Fibroblast of skin of back (primary cell): ENCODE measurements at regions not wholly inside any gene's neighbourhood (a gene's known extent, or its start where the extent isn't known, plus 50 kb on each side); places are given as distances from the start of the nearest gene placed in this dataset.
"Not testable (repeated sequence)": the region's sequence is repeated elsewhere in the genome, so short reads cannot be mapped to it uniquely, and the experiment has no call there.

Source experiments
- DNase-seq: peaks from one replicate; pipeline ENCODE4 v3.0.0-alpha.2; 2013

DNA sequence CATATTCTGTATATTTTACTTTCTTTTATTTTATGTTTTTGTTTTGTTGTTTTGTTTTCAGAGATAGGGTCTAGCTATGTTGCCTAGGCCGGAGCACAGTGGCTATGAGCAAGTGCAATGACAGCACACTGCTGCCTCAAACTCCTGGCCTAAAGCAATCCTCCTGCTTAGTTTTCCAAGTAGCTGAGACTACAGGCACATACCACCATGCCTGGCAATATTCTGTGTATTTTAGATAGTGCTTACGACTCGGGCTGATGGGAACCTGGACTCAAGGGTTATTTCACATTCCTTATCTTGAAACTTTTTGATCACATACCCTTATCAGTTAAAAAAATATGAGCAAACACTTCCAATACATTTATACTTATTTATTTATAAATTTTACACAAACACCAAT lies 119.0 kb upstream of the STARD4 start:
- no peak for DNase-seq

- DNase-seq = no peak
These were observed 116.6 kb upstream of the STARD4 start for GRCh38 chr5:111628901-111629300.

DNA sequence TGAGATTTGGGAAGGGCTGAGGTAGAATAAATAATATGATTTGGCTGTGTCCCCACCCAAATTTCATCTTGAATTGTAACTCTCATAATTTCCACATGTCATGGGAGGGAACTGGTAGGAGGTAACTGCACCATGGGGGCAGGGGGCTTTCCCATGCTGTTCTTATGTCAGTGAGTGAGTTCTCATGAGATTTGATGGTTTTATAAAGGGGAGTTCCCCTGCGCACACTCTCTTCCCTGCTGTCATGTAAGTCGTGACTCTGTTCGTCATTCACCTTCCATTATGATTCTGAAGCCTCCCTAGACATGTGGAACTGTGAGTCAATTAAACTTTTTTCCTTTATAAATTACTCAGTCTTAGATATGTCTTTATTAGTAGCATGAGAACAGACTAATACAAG lies 115.5 kb upstream of the STARD4 start:
- DNase-seq = no peak

DNA sequence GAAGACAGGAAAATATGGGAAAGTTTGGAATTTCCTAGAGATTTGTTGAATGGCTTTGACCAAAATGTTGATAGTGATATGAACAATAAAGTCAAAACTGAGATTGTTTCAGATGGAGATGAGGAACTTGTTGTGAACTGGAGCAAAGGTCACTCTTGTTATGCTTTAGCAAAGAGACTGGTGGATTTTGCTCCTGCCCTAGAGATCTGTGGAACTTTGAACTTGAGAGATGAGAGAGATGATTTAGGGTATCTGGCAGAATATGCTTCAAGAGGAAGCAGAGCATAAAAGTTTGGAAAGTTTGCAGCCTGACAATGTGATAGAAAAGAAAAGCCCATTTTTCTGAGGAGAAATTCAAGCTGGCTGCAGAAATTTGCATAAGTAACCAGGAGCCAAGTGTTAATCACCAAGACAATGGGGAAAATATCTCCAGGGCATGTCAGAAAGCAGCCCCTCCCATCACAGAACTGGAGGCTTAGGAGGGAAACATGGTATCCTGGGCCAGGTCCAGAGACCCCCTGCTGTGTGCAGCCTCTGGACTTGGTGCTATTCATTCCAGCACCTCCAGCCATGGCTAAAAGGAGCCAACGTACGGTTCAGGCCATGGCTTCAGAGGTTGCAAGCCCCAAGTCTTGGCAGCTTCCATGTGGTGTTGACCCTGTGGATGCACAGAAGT lies 114.3 kb upstream of the STARD4 start:
- DNase-seq = no peak

DNA sequence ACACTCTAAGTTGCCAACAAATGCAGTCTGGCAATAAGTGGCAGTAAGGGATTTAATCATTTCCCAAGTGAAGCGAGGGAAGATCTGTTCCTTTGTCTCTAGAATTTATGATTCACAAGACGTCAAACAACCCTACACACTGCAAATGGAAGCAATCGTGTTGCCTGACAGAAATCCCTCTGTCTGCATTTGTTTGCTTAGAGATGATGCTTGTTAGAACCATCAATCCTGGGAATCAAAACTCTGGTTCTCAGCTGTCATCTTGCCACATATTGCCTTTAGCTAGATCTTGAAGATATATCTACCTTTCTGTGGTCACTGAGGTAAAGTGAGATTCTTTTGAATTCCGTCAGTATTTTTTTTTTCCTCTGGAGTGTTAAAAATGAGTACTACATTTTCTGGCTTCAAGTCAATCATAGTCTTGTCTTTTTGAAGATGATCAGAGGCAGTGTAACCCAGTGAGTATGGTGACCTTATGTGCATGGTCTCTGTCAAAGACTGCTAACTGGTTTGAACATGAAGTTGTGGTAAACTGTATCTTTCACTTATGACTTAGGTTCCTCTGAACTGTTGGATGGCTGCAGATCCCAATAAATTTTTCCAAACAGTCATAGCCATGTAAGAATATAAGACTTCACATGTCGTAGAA lies 106.4 kb upstream of the STARD4 start:
- no peak for DNase-seq

- DNase-seq = no peak
These were observed 102.7 kb upstream of the STARD4 start for GRCh38 chr5:111615054-111615453.

DNA sequence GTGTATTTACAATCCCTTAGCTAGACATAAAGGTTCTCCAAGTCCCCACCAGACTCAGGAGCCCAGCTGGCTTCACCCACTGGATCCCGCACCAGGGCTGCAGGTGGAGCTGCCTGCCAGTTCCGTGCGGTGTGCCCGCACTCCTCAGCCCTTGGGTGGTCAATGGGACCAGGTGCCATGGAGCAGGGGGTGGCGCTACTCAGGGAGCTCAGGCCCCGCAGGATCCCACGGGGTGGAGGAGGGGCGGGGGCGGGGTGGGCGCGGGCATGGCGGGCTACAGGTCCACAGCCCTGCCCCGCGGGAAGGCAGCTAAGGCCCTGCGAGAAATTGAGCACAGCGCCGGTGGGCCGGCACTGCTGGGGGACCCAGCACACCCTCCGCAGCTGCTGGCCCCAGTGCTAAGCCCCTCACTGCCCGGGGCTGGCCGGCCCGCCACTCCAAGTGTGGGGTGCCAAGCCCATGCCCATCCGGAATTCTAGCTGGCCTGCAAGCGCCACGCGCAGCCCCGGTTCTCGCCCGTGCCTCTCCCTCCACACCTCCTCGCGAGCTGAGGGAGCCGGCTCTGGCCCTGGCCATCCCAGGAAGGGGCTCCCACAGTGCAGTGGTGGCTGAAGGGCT lies 99.8 kb upstream of the STARD4 start:
- not testable (repeated sequence) for DNase-seq

DNA sequence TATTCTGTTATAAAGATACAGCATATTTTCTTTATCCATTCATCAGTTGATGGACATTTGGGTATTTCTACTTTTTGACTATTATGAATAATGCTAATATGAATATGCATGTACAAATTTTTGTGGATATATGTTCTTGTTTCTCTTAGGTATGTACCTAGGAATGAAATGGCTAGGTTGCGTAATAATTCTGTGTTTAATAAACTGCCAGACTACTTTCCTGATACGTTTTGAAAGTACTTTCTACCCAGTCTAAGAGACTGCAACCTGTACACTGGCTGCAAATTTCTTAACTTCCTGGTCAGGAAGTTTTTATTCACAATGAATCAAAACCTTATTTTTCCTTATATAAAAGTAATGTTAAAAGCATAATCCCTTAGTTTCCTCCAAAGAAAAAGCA lies 93.9 kb upstream of the STARD4 start:
- DNase-seq = no peak

DNA sequence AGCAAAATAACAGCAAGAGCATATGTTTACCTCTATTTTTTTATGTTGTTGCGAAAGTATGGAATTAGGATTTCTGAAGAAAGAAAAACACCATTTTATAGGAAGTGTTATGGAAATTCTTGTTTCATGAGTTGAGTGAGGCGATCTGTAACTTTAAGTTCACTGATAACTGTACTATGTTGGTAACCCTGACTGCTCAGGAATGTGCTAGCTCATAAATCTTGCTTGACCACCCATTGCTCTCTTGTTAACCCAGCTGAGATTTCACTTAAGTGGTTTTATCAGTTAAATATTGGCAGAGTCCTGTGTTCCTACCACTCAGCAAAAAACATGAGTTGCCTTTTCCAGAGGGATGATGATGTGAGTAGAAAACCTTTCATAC lies 91.1 kb upstream of the STARD4 start:
- peak; percentile 28 for DNase-seq

DNA sequence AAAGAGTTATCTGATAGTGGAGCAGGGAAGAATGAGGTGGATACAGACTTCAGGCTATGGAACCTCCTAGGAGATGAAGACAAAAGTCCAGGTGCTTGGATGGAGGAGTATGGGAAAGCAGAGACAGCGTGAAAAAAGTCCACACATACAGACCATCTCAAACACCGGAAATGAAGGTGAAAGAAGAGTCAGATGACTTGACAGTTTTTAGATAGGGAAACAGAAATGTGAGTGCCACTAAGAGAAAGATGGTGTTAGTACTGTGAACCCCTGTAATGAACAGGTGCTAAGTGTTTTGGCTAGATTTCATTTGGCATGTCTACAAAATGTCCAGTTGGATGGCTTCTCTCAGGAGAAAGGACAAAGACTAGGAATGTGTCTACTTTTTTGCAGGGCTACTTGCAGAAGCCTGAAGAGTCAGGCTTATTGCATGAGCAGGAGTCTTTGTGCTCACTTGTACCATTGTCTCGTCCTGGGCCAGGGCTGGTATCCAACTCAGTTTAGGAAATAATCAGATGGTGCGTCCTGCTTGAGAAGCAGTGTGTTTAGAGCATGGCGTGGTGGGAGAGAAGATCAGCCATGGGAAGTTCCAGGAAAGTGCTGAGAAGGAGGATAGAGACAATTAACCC lies 90.6 kb upstream of the STARD4 start:
- DNase-seq = no peak

- DNase-seq = no peak
These were observed 86.7 kb upstream of the STARD4 start for GRCh38 chr5:111598996-111599395.

GRCh38 chr5:111597491-111597890 lies 85.2 kb upstream of the STARD4 start:
- DNase-seq = no peak

DNA sequence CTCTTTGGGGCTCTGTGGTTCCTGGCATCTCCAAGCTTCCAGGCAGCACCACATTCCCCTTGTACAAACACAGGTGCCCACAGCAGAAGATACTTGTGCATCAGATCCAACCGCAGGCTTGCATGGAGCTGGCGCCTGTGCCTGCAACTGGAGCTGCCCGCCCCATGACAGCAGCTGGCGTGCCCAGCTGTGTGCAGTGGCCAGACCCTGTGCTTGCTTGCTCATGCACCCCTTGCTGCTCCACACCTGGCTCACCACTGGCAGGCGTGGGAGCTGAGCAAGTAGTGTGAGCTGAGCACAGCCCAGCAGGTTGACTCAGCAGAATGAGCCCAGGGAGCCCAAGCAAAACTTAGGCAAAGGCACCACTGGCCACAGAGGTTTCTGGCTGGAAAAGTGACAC lies 84.4 kb upstream of the STARD4 start:
- DNase-seq = no peak

GRCh38 chr5:111595425-111595824 lies 83.1 kb upstream of the STARD4 start:
- DNase-seq = no peak

- no peak for DNase-seq
These were observed 77.0 kb upstream of the STARD4 start for GRCh38 chr5:111589316-111589715.

GRCh38 chr5:111587728-111588127 lies 75.4 kb upstream of the STARD4 start:
- no peak for DNase-seq

GRCh38 chr5:111585946-111586345 lies 73.6 kb upstream of the STARD4 start:
- no peak for DNase-seq

DNA sequence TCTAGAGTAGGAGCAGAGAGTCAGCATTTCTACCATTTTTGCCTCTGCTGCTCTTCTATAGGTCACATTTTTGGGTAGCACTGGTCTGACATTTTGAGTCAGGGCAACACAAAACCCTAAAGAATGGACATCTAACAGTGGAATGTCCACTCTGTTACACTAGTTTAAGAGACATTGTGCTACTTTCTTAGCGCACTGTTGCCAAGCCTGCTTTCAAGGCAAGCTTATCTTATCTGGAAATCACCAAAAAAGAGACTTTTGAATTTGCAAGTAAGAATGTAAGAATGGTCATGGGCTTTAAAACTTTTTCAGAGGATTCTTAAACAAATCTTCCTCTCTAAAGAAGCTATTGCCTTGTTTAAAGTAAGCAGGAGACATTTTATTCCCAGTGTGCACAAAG lies 73.0 kb upstream of the STARD4 start:
- no peak for DNase-seq

GRCh38 chr5:111584651-111585050 lies 72.3 kb upstream of the STARD4 start:
- DNase-seq = peak; percentile 61

- peak; percentile 20 for DNase-seq
These were observed 71.4 kb upstream of the STARD4 start for GRCh38 chr5:111583758-111584203.

GRCh38 chr5:111582993-111583601 lies 70.8 kb upstream of the STARD4 start:
- DNase-seq = peak; percentile 88

DNA sequence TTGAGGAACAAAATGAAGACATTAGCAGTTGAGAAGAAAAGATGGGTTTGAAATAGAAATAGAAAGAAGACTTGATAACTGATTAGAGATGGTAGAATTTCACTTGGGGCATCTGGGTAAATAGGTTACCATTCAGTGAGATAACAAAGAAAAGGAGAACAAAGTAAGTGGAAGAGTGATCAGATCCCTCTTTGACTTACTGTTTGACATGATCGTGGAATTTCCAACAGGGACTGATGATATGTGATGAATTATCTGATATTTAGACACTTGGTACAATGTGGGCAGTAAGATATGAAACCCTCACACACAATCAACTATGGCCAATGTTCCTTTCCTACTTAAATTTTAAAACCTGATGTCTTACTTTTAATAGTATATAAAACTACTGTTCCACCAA lies 70.1 kb upstream of the STARD4 start:
- DNase-seq = no peak

GRCh38 chr5:111580956-111581355 lies 68.6 kb upstream of the STARD4 start:
- DNase-seq = no peak
